Esophagus mucosa (tissue), 1 donor: ENCODE measurements at regions not wholly inside any gene's neighbourhood (a gene's known extent, or its start where the extent isn't known, plus 50 kb on each side); places are given as distances from the start of the nearest gene placed in this dataset.

Experiments used
- ATAC-seq: fragments of 200-7000 bp; cut with Tn5 transposase; one replicate; pipeline ENCODE4 v1.9.1; 2020
- donor health status: DM: yes; HTN: yes; CAD: no.

GRCh38 chr15:91562698-91563097 lies 290.8 kb upstream of the SLCO3A1 start:
- ATAC-seq, result no peak

- ATAC-seq, result no peak
Measured at GRCh38 chr15:91564631-91565030, 288.9 kb upstream of the SLCO3A1 start.

GRCh38 chr15:91566141-91566540 lies 287.4 kb upstream of the SLCO3A1 start:
- ATAC-seq, result no peak

GRCh38 chr15:91568036-91568435 lies 285.5 kb upstream of the SLCO3A1 start:
- ATAC-seq, result no peak

- ATAC-seq, result peak; percentile 22
Measured at GRCh38 chr15:91572110-91572509, 281.4 kb upstream of the SLCO3A1 start.

GRCh38 chr15:91576096-91576495 lies 277.4 kb upstream of the SLCO3A1 start:
- ATAC-seq, result no peak

GRCh38 chr15:91578511-91578910 lies 275.0 kb upstream of the SLCO3A1 start:
- no peak for ATAC-seq

- no peak for ATAC-seq
Measured at GRCh38 chr15:91584895-91585294, 268.6 kb upstream of the SLCO3A1 start.

- ATAC-seq, result no peak
Measured at GRCh38 chr15:91586560-91586959, 266.9 kb upstream of the SLCO3A1 start.

- ATAC-seq, result no peak
Measured at GRCh38 chr15:91589360-91589759, 264.1 kb upstream of the SLCO3A1 start.

GRCh38 chr15:91592567-91592966 lies 260.9 kb upstream of the SLCO3A1 start:
- ATAC-seq, result no peak

- no peak for ATAC-seq
Measured at GRCh38 chr15:91593067-91593466, 260.4 kb upstream of the SLCO3A1 start.

- ATAC-seq, result no peak
Measured at GRCh38 chr15:91593653-91594052, 259.9 kb upstream of the SLCO3A1 start.

GRCh38 chr15:91599261-91599660 lies 254.2 kb upstream of the SLCO3A1 start:
- no peak for ATAC-seq

GRCh38 chr15:91603384-91604080 lies 250.0 kb upstream of the SLCO3A1 start:
- ATAC-seq, result no peak

- ATAC-seq, result no peak
Measured at GRCh38 chr15:91604122-91604521, 249.4 kb upstream of the SLCO3A1 start.

GRCh38 chr15:91605576-91605975 lies 247.9 kb upstream of the SLCO3A1 start:
- ATAC-seq, result no peak

- ATAC-seq, result no peak
Measured at GRCh38 chr15:91609231-91609630, 244.3 kb upstream of the SLCO3A1 start.

- ATAC-seq, result no peak
Measured at GRCh38 chr15:91609966-91610365, 243.5 kb upstream of the SLCO3A1 start.

- no peak for ATAC-seq
Measured at GRCh38 chr15:91611561-91612323, 241.8 kb upstream of the SLCO3A1 start.

- ATAC-seq, result no peak
Measured at GRCh38 chr15:91620229-91620628, 233.3 kb upstream of the SLCO3A1 start.

GRCh38 chr15:91622235-91622634 lies 231.3 kb upstream of the SLCO3A1 start:
- no peak for ATAC-seq

- ATAC-seq, result no peak
Measured at GRCh38 chr15:91622711-91623342, 230.7 kb upstream of the SLCO3A1 start.
